GM12878 (cell line): ENCODE measurements at regions not wholly inside any gene's neighbourhood (a gene's known extent, or its start where the extent isn't known, plus 50 kb on each side); places are given as distances from the start of the nearest gene placed in this dataset.

ENCODE experiments used
- ATAC-seq: fragments of 200-7000 bp; cut with Tn5 transposase; 3 replicates; pipeline ENCODE4 v1.9.1; 2020; ENCODE audit warnings: mild to moderate bottlenecking, moderate library complexity
- BruUV-seq: library from RNA; stranded (reverse); fragments of 400-500 nt; replicated peaks from 2 replicates; lab custom pipeline; 2021; lab: Mats Ljungman, UMichigan
- CTCF ChIA-PET: fragments of 300-600 bp; sonication (Branson Sonifier 250); formaldehyde crosslinking; extraction: SDS; loops from one replicate; lab custom pipeline; 2021; ENCODE audit warnings: inconsistent platforms; lab: Yijun Ruan, JAX
- POLR2A ChIA-PET: fragments of 350-600 bp; formaldehyde crosslinking; extraction: SDS; loops from one replicate; lab custom pipeline; 2021; ENCODE audit warnings: inconsistent platforms; lab: Charles Lee
- RAD21 ChIA-PET: fragments of 300-600 bp; sonication (Branson Sonifier 250); formaldehyde crosslinking; loops from one replicate; lab custom pipeline; 2023; ENCODE audit warnings: antibody characterized with exemption; ENCODE audit not compliant: unreplicated experiment; lab: Charles Lee
- SMC1A ChIA-PET: fragments of 300-600 bp; sonication (Branson Sonifier 250); formaldehyde crosslinking; loops from one replicate; lab custom pipeline; 2023; ENCODE audit not compliant: unreplicated experiment, uncharacterized antibody; lab: Charles Lee
- DNase-seq: peaks from one replicate; pipeline ENCODE4 v3.0.0-alpha.2; 2011; ENCODE audit warnings: low read depth, low spot score
- FAIRE-seq: peaks from 3 replicates; lab custom pipeline; 2011; peaks lifted over from hg19 to GRCh38; lab: Jason Lieb, UNC
- H2AFZ ChIP-seq: 2 replicates; pipeline ENCODE4 v1.6.0; 2011; ENCODE audit warnings: low read depth, low read length, control low read depth; ENCODE audit not compliant: control insufficient read depth
- H3K27ac ChIP-seq: 2 replicates; pipeline ENCODE4 v1.5.1; 2011; ENCODE audit warnings: control low read depth; ENCODE audit not compliant: control insufficient read depth, insufficient read depth
- H3K27me3 ChIP-seq, 2 experiments: replicated peaks in 1 of 2; 2 replicates each; pipeline versions ENCODE4 v1.6.0 to v1.6.1; 2011; ENCODE audit warnings: low read length in 1 of 2; ENCODE audit not compliant: control insufficient read depth in 2 of 2, insufficient read depth in 2 of 2
- H3K36me3 ChIP-seq, 2 experiments: 2 replicates each; pipeline ENCODE4 v1.5.1; 2011; ENCODE audit warnings: low read length in 1 of 2; ENCODE audit not compliant: control insufficient read depth in 2 of 2, insufficient read depth in 2 of 2
- H3K4me1 ChIP-seq: 2 replicates; pipeline ENCODE4 v1.6.1; 2011; ENCODE audit warnings: mild to moderate bottlenecking, low read length, moderate library complexity, mixed read lengths; ENCODE audit not compliant: control insufficient read depth, insufficient read depth
- H3K4me2 ChIP-seq: 2 replicates; pipeline ENCODE4 v1.6.0; 2011; ENCODE audit warnings: control low read depth; ENCODE audit not compliant: control insufficient read depth, insufficient read depth
- H3K4me3 ChIP-seq: fragments of 200-600 bp; sonication (generic); 2 replicates; pipeline ENCODE4 v1.5.1; 2016
- H3K79me2 ChIP-seq: 2 replicates; pipeline ENCODE4 v1.6.0; 2011; ENCODE audit warnings: low read length; ENCODE audit not compliant: control insufficient read depth, insufficient read depth
- H3K9ac ChIP-seq: 2 replicates; pipeline ENCODE4 v1.8.0; 2011; ENCODE audit warnings: low read length, control low read depth, mixed read lengths; ENCODE audit not compliant: control insufficient read depth, insufficient read depth
- H3K9me3 ChIP-seq: replicated peaks from 3 replicates; pipeline ENCODE4 v1.5.1; 2011; ENCODE audit warnings: mild to moderate bottlenecking, low read length; ENCODE audit not compliant: control insufficient read depth, insufficient read depth
- H4K20me1 ChIP-seq: 2 replicates; pipeline ENCODE4 v1.6.0; 2011; ENCODE audit not compliant: control insufficient read depth, insufficient read depth
- NFIC ChIP-seq: IDR thresholded peaks from 2 replicates; pipeline ENCODE4 v1.6.1; 2012; ENCODE audit warnings: low read depth, mild to moderate bottlenecking, inconsistent platforms, low read length, moderate library complexity
- NR2F1 ChIP-seq: fragments of 450-650 bp; conservative IDR thresholded peaks from 2 replicates; pipeline ENCODE4 v1.6.1; 2017; ENCODE audit warnings: mild to moderate bottlenecking
- SUPT20H ChIP-seq: IDR thresholded peaks from 2 replicates; pipeline ENCODE4 v1.6.1; 2011; ENCODE audit warnings: low read depth, mild to moderate bottlenecking, low read length, moderate library complexity, borderline replicate concordance; ENCODE audit not compliant: control insufficient read depth
- ZNF592 ChIP-seq: fragments of 450-650 bp; IDR thresholded peaks from 2 replicates; pipeline ENCODE4 v1.6.1; 2017; ENCODE audit warnings: mild to moderate bottlenecking, moderate library complexity
- WGBS: methylation state at CpG from one replicate; pipeline ENCODE4 v1.1.6; 2016; ENCODE audit warnings: low lambda C conversion rate; ENCODE audit not compliant: insufficient replicate concordance, insufficient coverage; ENCODE audit errors: missing lambda C conversion rate; 5-methylcytosine and 5-hydroxymethylcytosine counted together
- in situ Hi-C: fragments of 300-500 bp; cut with MboI; formaldehyde crosslinking; loops from 9 replicates; pipeline ENCODE4 v1.14.3; 2018; ENCODE audit warnings: mixed read lengths
- intact Hi-C: fragments of 100-400 bp; cut with micrococcal nuclease; formaldehyde crosslinking; loops from one replicate; pipeline ENCODE4 v1.14.2; 2022; ENCODE audit not compliant: unreplicated experiment

DNA sequence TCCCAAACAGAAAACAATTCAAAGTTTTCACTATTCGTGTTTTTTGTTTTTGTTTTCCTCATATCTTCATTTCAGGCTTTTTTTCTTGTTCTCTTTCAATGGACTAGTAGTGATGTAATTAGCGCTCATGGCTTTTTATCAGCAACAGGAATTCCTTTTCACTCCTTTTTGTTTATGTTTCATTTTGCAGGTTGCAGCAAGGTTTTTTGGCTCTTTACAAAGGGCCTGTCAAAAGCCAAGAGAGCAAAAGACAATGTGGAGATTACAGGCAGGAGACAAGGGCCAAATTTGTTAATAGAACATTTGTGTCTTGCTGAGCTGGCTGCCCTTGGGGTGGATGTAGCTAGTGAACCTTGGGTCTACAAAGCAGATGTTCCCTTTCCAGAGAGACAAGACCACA lies 467.4 kb upstream of the CDH20 start:
- Histone ChIP-seq H3K4me1 (no peaks in the 10 kb centered on the region), H3K9ac (no peak overlapping the region), H3K4me2 (no peak overlapping the region), H3K79me2 (no peaks in the 10 kb centered on the region), H3K27me3 (no peaks in the 10 kb centered on the region), H3K9me3 (no peaks in the 10 kb centered on the region), H3K27ac (no peak overlapping the region), H3K4me3 (no peak overlapping the region), H4K20me1 (no peaks in the 10 kb centered on the region), H2AFZ (no peak overlapping the region), H3K36me3 (no peaks in the 10 kb centered on the region)
- no peak for TF ChIP-seq NR2F1
- no peak for TF ChIP-seq ZNF592
- TF ChIP-seq SUPT20H, result no peak
- no peak for TF ChIP-seq NFIC
- ATAC-seq (no peak), DNase-seq (no peak), FAIRE-seq (no peak)
- in situ Hi-C loops (no loop called here), intact Hi-C loops (no loop called here)
- ChIA-PET CTCF (no interaction called here), POLR2A (no interaction called here), RAD21 (no interaction called here), SMC1A (no interaction called here)
- 50% methylated on average over 2 of the region's 2 CpGs for WGBS
- BruUV-seq, result no TSS peak
